Stimulated activated CD8-positive, alpha-beta memory T cell treated with anti-CD3 and anti-CD28 coated beads, Interleukin-15, amount 100 ng/mL, for 4 hours (primary cell): ENCODE measurements at regions not wholly inside any gene's neighbourhood (a gene's known extent, or its start where the extent isn't known, plus 50 kb on each side); places are given as distances from the start of the nearest gene placed in this dataset.

Experiments
- DNase-seq, 2 donors: peaks; one replicate each; pipeline ENCODE4 v3.0.0-alpha.2; 2020; ENCODE audit warnings: low read depth in 2 of 2

DNA sequence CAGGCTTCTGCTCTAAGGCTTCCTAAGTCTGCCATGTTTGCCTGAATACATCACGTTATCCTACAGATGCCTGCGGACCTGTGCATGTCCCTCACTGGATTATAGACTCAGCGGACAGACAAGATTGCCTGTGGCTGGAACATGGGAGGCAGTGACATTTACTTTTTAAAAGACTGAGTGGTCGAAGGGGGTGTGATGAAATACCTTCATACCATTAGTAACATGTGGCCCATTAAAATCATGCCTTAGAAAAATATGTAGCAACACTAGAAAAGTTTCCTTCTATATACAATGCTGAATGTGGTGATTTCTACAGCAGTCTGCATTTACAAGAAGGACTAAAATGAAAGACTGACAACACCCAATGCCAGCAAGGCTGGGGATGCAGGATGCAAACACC is 154.4 kb downstream of the ASB1 start:
- DNase-seq = no peak

DNA sequence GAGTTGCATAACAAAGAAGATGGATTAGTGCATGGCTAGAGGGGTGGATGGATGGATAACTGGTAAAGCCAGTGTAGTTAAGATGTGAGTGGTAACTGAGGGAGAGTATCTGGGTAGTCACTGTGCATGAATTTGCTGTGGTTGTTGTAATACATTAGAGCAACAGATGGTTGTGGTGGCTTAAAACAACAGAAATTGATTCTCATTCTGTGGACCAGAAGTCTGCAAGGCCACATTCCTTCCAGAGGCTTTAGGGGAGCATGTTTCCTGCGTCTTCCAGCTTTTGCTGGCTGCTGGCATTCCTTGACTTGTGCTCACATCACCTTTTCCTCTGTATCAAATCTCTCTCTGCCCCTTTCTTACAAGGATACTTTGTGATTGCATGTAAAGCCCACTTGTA is 155.4 kb downstream of the ASB1 start:
- DNase-seq = no peak

DNA sequence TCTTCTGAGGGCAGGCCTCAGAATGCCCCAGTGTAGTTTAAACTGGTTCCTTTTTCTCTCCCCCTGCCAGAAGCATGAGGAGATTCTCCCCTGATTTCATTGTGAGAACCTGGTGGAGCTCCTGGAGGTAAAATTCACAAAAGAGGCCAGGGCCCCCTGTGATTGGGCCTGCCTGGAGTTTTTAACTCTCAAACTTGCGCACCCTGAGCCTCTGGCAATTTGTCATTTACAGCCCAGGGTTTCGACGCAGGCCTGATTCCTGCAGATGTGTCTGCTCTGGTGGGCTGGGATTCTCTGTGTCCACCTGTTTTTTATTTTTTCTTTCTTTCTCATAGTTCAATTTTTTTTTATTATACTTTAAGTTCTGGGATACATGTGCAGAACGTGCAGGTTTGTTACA is 157.9 kb downstream of the ASB1 start:
- no peak for DNase-seq

DNA sequence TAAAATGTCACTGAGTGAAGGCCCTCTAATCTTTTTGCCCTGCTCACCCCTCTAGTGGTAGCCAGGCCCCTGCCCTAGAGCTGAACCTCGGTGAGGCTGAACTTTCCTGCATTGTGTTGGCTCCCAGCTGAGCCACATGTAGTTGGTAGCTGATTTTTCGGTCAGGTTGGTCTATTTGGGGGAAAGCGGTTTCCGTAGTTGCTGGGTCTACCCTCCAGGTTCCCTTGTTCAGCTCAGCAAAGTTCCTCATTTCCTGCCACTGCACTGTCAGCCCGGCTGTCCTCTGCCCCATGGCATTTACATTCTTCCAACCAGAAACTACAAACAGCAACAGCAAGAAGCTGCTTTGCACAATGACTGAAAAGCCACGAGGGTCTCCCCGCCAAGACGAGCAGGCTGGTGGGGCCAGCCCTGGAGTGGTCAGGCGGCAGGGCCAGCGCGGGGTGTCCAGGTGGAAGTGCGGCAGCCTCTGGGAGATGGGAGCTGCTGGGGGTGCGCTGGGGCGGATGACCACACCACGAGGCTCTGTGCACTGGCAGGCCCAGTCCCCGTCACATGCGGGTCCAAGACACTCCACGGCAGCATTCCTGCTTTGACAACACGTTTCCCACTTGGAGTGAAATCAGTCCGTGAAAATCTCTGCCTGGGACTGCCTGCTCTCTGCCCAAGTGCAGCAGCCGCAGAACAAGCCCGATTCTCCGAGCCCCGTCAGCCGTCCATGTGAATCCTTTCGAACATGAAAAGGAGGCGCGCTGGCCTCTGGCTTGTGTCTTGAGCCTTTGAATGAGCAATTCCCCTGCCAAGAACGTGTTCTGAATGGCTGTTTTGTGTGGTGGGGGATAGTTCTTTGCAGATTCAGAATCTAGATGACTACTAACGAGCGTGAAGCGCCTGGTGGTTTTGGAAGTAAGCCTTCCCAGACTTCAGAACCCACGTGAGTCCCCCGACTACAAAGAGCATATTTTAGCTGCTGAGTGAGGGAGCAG is 159.4 kb downstream of the ASB1 start:
- no peak for DNase-seq

DNA sequence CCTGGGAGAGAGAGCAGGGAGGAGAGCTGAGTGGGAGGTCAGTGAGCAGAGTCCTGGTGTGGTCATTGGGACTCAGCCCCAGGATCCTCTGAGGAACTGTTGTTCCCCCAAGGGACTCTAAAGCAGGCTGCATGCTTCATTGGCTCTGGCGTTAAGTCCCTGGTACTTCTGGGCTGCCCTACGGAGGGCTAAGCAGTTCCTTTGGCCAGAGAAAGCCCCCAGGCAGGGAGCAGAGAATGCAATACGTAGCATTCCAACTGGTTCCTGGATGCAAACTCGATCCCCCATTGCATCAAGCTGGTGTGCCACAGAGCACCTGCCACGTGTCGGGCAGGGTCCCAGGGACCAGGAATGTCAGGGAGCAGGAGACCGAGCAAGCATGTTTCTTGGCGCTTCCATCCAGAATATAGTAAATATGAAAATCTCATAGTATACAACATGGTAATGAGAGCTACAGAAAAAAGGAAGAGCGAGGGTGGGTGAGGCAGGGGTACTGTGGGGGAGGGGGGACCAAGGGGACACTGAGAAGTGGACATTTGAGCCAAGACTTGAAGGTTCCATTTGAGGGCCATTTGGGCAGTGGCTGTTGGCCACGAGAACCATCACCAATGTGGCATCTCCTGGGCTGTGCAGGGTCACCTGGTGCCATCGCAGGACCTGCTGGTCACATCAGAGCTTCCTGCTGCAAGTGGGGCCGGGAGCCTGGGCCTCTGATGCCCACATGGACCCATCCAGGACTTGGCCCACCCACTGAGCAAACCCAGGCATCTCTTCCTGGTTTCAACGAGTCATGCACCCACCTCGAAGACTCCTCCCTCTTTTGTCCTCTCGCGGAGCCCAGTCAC is 160.4 kb downstream of the ASB1 start:
- DNase-seq = no peak

DNA sequence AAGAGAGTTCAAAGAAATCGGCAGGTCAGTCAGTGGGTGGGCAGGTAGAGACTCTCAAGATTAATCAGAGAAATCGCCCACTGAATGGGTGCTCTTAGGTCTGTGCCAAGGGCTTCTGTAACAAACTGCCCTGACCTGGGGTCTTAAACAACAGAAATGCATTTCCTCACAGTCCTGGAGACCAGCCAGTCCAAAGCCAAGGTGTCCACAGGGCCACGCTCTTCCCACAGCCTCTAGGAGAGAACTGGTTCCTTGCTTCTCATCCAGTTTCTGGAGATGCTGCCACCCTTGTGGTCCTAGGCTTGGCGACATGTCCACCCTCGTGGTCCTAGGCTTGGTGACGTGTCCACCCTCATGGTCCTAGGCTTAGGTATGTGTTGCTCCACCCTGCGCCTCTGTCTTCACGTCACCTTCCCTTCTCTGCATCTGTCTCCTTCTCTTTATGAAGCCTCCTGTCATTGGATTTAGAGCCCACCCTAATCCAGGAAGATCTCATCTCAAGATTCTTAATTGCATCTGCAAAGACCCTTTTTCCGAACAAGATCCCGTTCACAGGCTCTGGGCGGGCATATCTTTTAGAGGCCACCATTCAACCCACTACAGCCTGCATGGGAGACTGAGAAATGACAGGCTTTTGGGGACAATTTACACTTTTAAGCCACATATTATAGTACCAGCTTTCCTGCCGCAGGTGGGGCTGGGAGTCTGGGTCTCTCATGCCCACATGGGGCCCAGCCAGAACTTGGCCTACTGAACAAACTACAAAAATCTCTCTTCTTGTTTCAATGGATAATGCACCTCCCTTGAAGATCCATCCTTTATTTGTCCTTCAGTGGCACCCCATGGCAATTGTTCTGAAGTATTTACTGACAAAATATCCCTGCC is 161.3 kb downstream of the ASB1 start:
- DNase-seq = no peak

DNA sequence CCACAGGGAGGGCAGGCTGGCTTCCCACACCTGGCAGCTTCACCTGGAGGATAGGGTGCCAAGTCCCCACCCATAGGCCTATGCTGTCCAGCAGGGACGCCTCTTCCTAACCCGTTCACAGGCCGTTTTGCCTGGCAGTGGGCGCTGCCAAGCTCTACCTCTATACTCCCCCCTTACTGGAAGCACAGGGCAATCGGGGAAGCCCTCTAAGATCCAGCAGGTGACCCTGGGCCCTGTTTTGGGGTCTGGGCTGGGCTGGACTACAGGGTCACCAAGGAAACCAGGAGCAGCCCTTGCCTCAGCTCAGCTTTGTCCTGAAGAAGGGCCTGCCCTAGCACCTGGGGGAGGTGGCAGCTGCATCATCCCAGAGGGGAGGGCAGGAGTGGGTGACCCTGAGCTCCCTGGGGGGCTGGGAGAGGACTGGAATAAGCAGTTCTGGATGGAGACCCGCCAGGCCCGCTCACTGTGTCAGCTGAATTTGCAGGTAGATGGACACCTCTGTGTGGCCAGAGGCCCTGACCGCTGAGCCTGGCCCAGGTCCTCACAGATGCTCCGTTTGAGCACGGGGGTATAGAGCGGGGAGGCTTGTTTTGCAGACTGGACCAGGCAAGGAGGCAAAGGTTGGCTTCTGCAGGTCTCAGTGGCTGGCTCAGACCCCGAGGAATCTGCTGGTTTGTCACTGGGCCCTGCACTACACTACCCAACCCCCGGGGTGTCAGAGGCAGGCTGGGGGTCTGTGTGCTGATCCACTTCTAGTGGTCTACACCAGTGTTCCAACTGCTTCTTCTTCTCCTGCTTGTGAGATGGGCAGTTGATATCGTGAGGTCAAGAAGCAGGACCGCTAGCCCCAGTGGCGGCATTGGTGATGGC is 163.1 kb downstream of the ASB1 start:
- DNase-seq = no peak

DNA sequence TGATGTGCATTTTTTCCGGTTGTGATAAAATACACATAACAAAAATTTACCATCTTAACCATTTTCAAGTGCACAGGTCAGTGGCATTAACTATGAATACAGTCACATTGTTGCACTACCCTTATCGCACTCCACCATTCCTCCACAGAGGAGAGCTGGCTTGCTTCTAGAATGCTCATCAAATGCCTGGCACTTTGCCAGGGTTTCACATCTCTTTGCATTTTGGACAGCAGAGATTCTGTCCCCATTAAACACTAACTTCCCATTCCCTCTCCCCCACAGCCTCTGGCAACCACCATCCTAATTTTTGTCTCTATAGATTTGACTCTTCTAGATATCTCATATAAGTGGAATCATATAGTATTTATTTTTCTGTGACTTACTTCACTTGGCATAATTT is 165.0 kb downstream of the ASB1 start:
- no peak for DNase-seq

DNA sequence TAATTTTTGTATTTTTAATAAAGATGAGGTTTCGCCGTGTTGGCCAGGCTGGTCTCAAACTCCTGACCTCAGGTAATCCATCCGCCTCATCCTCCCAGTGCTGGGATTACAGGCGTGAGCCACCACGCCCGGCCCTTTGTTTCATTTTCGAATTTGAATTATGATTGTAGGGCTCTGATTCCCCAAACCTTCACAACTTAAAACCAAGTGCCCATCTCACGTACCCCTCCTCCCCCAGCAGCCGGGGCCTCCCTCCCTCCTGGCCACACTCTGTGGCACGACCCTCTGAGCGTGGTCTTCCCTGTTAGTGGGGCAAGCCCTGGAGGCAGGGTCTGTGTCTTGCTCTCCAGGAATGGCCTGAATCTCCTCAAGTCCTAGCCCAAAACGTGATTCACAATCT is 166.5 kb downstream of the ASB1 start:
- no peak for DNase-seq

DNA sequence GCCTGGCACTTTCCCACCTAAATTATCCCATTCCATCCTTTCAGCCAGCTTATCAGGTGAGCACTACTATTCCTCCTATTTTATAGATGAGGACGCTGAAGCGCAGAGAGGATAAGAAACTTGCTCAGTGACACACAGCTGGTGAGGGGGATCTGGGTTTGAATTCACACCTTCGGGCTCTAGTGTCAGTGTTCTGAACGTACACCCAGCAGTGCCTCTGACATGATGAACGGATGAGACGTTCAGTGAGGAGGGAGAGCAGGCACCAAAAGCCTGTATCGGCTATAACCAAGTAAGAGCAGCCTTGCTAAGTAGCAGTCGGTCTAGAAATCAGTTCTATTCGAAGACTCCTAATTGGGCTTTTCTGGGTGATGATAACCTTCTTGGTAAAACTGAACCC is 167.0 kb downstream of the ASB1 start:
- no peak for DNase-seq

DNA sequence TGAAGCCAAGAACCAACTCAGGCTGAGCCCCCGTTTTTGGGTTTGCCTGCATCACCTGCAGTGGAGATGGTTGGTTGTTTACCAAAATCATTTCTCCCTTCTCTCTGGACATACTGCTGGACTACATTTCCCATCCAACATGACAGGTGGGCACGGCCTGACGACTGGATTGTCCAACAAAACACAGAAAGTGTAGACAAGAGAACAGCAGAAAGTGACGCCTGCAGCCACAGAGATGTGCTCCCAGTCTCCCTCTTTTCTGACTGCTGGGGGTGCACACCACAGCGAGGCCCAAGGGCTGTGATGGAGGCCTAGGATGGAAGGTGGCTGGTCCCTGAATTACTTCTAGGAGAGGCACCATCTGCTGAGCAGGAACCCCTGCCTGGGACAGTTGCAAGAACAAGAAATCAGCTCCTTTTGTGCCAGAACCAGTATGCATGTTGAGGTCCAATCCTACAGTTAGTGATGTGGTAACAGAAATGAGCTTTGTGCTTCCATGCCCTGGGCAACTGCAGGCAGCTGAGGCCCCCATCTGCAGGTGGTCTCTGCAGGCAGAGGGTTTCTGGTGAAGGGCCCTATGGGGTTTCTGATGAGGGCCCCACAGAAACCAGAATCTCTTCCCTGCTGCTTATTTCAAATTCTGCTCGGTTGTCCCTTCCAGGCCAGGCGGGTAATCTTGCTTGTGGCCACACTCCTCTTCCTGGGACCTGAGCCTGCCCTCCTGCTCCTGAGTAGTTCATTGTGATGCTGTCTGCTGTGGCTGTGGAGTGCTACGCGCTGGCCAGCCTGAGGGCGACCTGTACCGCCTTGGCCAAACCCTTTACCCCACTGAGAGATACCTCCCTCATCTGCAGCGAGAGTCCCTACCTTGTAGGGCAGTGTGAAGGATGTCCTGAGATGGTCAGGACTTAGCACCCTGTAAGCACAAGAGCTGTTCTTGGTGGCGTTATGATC is 168.3 kb downstream of the ASB1 start:
- no peak for DNase-seq

DNA sequence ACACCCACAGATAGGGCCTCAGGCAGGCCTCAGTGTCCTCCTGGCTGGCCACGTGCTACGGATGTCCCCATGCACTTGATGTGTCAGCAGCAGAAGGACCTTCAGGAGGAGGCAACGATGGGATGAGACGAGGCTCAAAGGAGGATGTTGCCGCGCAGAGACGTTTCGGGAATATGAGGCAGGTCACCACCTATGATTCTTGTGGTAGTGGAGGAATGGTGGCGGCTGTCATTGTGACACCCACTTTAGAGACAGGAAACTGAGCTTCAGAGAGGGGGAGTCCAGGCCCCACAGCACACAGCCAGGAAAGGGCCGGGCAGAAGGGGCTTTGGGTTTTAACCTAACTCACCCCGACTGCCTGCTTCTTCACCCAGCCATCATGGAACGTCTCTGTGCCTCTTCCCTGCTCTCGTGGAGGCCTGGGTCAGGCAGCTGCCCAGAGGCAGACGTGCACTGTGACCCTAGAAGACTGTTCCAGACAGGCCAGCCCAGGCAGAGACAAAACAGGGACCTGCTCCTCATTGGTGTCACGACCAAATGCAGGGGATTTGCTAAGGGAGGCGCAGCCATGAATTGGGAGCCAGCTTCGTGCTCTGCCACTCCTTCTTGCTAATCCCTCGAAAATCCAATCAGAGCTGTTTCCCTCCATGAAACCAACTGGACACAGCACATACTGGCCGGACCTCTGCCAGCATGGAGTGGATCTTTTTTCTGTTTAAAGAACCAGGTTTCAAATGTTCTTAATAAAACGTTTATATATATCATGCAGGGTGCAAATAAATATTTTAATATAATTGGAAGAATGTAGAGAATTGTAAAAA is 169.2 kb downstream of the ASB1 start:
- DNase-seq = no peak

DNA sequence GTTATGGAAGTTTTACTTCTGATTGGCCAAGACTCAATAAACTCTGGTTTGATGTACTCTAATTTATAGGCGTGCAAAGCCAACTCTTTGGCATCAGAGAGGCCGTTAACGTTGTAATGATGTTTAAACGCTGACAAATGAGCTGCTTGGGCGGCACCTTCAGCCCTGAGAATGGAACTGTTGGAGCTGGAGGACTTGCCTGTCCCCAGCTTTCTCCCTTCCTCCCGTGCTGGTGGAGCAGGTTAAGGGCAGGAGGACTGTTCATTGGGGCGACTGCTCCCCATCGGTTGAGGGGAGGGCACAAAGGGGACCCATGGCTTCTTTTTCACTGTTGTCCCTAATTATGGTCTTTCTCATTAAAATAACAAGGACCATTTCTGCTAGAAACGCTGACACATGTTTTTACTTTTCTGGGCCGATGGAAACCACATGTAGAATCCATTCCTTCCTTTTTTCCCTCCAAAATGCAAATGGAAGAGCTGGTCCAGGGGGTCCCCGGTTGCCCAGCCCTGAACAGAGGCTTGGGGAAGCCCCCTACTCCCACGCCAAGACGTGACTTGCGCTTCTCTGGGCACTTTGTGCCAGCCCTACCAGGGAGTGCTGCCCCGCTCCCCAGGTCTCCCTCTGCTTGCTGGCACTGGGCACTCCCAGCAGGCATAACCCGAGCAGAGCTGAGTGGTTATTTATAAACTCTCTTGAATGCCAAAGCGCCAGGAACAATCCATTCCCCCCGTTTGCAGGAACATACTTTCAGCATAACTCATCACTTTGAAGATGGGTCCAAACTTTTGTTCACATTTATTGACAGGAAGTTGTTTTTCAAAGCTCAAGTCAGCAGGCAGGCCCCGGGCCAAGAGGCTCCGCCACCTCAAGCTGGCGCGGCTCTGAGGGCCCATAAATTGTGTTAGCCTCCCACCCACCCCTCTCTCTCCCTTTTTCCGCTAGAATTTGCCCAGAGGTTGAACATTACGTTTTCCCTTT is 170.1 kb downstream of the ASB1 start:
- DNase-seq = no peak

DNA sequence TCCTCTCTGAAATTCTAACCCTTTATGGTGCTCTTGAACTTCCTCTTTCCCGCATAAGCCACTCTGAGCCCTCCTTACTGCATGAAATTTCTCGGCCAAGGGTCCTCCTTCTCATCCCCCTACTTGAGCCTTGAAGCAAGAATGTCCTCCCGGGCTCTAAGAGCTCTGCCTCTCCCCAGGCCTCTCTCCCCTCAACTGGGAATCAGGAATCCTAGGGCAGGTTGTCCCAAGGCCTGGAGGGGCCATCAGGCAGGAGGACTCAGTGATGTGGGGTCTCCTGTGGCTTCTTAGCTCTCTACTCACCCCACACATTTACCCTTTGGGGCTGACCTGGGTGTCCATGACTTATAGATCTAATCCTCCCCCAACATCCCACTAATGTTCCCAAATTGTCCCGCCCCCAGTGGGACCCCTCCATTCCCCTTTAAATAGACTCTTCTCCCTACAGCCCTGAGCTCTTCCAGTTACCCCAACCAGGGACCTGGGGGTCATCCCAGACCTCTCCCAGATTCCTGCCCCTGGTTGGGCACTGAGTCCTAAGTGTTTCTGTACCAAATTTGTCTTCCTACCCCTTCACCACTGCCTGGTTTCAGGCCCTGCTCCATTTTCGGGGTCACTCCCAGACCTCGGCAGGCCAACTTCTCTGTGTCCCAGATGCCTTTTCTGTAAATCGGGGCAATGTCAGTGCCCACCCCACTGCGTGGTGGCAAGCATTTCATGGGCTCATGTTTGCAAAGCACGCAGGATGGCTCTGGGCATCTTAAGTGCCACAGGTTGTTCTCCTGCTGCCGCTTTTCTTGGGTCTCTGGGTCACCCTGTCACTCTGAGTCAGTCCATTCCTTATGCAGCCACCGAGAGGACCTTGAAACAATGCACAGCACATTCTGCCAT is 171.2 kb downstream of the ASB1 start:
- no peak for DNase-seq

DNA sequence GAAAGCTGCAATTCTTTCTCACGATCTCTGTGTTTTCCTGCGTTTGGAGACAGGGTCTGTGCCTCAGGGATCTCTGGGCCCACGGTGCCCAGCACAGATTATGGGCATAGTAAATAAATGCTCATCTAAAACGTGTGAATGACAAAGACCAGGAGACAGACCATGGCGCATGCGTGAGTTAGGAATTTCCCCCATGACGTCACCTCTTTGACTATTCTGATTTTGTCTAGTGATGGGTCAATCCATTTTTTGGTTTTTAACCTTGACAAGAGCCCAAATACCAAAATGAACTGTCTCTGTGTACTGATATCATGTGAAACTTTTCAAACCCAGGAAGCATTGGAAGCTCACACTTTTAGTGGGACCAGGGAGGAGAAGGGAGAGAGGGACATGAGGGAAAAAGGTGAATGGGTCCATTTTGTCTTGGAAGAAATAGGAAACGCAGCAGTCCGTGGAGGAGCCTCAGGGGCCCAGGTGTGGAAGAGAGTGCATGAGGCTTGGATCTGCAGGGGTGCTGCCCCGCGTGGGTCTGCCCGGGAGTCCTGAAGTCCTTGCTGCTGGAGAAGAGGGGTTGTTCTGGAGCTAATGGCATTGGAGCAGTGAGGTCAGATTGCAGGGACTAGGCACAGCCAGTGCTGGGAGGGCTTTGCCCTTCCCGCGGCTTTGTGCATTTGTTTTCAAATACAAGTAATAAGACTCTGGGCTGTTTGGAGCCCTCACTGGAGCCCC is 172.2 kb downstream of the ASB1 start:
- no peak for DNase-seq
